ENCODE measurements at regions not wholly inside any gene's neighbourhood (a gene's known extent, or its start where the extent isn't known, plus 50 kb on each side); places are given as distances from the start of the nearest gene placed in this dataset.

DNA sequence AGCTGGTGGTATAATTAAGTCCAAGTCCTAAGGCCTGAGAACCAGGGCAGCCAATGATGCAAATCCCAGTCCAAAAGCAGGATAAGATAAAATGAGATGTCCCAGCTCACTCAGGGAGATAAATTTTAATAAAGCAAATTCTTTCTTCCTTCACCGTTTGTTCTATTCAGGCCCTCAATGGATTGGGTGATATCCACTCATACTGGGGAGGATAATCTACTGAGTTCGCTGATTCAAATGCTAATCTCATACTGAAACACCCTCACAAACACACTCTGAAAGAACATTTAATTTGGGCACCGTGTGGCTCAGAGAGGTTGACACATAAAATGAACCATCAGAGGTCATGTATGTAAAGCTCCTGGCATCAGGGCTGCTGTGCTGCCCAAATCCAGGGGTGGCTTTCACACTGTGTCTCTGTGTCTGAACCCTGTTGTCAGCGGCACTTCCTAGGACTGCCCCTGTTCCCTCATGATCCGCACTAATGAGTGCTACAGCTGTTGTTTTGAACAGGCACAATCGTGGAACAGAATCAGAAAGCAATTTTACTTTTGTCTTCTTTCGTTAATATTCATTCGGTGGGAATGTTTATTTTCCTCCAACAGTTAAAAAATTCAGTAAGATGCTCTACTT, 428.5 kb upstream of the FBXO33 start (continued):
- TF ChIP-seq, protein P1, sequence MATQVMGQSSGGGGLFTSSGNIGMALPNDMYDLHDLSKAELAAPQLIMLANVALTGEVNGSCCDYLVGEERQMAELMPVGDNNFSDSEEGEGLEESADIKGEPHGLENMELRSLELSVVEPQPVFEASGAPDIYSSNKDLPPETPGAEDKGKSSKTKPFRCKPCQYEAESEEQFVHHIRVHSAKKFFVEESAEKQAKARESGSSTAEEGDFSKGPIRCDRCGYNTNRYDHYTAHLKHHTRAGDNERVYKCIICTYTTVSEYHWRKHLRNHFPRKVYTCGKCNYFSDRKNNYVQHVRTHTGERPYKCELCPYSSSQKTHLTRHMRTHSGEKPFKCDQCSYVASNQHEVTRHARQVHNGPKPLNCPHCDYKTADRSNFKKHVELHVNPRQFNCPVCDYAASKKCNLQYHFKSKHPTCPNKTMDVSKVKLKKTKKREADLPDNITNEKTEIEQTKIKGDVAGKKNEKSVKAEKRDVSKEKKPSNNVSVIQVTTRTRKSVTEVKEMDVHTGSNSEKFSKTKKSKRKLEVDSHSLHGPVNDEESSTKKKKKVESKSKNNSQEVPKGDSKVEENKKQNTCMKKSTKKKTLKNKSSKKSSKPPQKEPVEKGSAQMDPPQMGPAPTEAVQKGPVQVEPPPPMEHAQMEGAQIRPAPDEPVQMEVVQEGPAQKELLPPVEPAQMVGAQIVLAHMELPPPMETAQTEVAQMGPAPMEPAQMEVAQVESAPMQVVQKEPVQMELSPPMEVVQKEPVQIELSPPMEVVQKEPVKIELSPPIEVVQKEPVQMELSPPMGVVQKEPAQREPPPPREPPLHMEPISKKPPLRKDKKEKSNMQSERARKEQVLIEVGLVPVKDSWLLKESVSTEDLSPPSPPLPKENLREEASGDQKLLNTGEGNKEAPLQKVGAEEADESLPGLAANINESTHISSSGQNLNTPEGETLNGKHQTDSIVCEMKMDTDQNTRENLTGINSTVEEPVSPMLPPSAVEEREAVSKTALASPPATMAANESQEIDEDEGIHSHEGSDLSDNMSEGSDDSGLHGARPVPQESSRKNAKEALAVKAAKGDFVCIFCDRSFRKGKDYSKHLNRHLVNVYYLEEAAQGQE (IDR thresholded peaks at IDR 0.05; ENCODE audit: unreplicated experiment) = no peak
- no peak for TF ChIP-seq ZNF331 (CRISPR knock-in tag; IDR thresholded peaks at IDR 0.05; ENCODE audit: low read depth)
- TF ChIP-seq, protein P2, sequence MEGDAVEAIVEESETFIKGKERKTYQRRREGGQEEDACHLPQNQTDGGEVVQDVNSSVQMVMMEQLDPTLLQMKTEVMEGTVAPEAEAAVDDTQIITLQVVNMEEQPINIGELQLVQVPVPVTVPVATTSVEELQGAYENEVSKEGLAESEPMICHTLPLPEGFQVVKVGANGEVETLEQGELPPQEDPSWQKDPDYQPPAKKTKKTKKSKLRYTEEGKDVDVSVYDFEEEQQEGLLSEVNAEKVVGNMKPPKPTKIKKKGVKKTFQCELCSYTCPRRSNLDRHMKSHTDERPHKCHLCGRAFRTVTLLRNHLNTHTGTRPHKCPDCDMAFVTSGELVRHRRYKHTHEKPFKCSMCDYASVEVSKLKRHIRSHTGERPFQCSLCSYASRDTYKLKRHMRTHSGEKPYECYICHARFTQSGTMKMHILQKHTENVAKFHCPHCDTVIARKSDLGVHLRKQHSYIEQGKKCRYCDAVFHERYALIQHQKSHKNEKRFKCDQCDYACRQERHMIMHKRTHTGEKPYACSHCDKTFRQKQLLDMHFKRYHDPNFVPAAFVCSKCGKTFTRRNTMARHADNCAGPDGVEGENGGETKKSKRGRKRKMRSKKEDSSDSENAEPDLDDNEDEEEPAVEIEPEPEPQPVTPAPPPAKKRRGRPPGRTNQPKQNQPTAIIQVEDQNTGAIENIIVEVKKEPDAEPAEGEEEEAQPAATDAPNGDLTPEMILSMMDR (conservative IDR thresholded peaks at IDR 0.05; ENCODE audit: low read depth in 2 of 2) = no peak
- no peak for TF ChIP-seq POLR2AphosphoS5 (IDR thresholded peaks at IDR 0.05; ENCODE audit: low read depth)
- no peak for TF ChIP-seq EZH2 (IDR thresholded peaks at IDR 0.05; ENCODE audit: low read depth, unreplicated experiment)
- no peak for TF ChIP-seq STAT1 (IDR thresholded peaks at IDR 0.05; ENCODE audit: unreplicated experiment)
- no peak for TF ChIP-seq ZNF114 (CRISPR knock-in tag; IDR thresholded peaks at IDR 0.05)
- no peak for TF ChIP-seq NANOG (IDR thresholded peaks at IDR 0.05; ENCODE audit: borderline replicate concordance)
- TF ChIP-seq, protein P3, sequence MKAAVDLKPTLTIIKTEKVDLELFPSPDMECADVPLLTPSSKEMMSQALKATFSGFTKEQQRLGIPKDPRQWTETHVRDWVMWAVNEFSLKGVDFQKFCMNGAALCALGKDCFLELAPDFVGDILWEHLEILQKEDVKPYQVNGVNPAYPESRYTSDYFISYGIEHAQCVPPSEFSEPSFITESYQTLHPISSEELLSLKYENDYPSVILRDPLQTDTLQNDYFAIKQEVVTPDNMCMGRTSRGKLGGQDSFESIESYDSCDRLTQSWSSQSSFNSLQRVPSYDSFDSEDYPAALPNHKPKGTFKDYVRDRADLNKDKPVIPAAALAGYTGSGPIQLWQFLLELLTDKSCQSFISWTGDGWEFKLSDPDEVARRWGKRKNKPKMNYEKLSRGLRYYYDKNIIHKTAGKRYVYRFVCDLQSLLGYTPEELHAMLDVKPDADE (IDR thresholded peaks at IDR 0.05) = no peak

DNA sequence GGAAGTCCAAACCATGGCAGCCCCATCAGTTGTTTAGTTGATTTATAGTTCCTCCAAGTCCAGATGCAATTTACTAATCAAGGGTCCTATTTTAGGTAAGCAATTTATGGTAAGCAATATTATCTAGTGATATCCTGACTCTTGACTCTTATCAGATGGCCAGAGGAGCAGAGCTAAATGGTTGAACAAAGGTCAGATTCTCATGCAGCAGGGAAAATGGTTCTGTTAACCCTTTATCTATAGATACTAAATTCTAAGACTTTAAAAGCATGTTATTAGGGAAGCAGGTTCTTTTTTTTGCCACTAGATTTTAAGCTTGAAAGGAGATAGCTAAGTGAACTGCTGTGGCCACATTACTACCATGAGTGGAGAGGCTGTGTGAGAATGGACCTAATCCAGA, 427.1 kb upstream of the FBXO33 start:
- Histone ChIP-seq H4K20me1 (replicated peaks; ENCODE audit: insufficient read depth) (no peaks in the 10 kb centered on the region), H3K79me2 (replicated peaks; ENCODE audit: insufficient read depth) (no peaks in the 10 kb centered on the region), H3F3A (replicated peaks; ENCODE audit: low read depth) (no peaks in the 10 kb centered on the region), H3K9me2 (ENCODE audit: insufficient read depth) (no peaks in the 10 kb centered on the region), H3K27me3 (ENCODE audit: insufficient read depth) (no peaks in the 10 kb centered on the region), H3K4me1 (ENCODE audit: insufficient read depth) (peaks cover 7% of the 10 kb centered on the region), H2AFZ (no peak overlapping the region), H3K4me2 (no peak overlapping the region), H3K36me3 (ENCODE audit: insufficient read depth) (no peaks in the 10 kb centered on the region), H3K4me3 (no peak overlapping the region), H3K27ac (ENCODE audit: low read depth) (no peak overlapping the region)
- H3K4me3 Mint-ChIP-seq = no peak overlapping the region
- DNase-seq (ENCODE audit: low spot score) (no peak), ATAC-seq (no peak)
- TF ChIP-seq, protein P4, sequence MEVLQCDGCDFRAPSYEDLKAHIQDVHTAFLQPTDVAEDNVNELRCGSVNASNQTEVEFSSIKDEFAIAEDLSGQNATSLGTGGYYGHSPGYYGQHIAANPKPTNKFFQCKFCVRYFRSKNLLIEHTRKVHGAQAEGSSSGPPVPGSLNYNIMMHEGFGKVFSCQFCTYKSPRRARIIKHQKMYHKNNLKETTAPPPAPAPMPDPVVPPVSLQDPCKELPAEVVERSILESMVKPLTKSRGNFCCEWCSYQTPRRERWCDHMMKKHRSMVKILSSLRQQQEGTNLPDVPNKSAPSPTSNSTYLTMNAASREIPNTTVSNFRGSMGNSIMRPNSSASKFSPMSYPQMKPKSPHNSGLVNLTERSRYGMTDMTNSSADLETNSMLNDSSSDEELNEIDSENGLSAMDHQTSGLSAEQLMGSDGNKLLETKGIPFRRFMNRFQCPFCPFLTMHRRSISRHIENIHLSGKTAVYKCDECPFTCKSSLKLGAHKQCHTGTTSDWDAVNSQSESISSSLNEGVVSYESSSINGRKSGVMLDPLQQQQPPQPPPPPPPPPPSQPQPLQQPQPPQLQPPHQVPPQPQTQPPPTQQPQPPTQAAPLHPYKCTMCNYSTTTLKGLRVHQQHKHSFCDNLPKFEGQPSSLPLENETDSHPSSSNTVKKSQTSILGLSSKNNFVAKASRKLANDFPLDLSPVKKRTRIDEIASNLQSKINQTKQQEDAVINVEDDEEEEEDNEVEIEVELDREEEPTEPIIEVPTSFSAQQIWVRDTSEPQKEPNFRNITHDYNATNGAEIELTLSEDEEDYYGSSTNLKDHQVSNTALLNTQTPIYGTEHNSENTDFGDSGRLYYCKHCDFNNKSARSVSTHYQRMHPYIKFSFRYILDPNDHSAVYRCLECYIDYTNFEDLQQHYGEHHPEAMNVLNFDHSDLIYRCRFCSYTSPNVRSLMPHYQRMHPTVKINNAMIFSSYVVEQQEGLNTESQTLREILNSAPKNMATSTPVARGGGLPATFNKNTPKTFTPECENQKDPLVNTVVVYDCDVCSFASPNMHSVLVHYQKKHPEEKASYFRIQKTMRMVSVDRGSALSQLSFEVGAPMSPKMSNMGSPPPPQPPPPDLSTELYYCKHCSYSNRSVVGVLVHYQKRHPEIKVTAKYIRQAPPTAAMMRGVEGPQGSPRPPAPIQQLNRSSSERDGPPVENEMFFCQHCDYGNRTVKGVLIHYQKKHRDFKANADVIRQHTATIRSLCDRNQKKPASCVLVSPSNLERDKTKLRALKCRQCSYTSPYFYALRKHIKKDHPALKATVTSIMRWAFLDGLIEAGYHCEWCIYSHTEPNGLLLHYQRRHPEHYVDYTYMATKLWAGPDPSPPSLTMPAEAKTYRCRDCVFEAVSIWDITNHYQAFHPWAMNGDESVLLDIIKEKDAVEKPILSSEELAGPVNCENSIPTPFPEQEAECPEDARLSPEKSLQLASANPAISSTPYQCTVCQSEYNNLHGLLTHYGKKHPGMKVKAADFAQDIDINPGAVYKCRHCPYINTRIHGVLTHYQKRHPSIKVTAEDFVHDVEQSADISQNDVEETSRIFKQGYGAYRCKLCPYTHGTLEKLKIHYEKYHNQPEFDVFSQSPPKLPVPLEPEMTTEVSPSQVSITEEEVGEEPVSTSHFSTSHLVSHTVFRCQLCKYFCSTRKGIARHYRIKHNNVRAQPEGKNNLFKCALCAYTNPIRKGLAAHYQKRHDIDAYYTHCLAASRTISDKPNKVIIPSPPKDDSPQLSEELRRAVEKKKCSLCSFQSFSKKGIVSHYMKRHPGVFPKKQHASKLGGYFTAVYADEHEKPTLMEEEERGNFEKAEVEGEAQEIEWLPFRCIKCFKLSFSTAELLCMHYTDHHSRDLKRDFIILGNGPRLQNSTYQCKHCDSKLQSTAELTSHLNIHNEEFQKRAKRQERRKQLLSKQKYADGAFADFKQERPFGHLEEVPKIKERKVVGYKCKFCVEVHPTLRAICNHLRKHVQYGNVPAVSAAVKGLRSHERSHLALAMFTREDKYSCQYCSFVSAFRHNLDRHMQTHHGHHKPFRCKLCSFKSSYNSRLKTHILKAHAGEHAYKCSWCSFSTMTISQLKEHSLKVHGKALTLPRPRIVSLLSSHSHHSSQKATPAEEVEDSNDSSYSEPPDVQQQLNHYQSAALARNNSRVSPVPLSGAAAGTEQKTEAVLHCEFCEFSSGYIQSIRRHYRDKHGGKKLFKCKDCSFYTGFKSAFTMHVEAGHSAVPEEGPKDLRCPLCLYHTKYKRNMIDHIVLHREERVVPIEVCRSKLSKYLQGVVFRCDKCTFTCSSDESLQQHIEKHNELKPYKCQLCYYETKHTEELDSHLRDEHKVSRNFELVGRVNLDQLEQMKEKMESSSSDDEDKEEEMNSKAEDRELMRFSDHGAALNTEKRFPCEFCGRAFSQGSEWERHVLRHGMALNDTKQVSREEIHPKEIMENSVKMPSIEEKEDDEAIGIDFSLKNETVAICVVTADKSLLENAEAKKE (CRISPR knock-in tag; IDR thresholded peaks at IDR 0.05) = no peak
- TF ChIP-seq, protein P3 (IDR thresholded peaks at IDR 0.05) = no peak
- TF ChIP-seq EZH2 (IDR thresholded peaks at IDR 0.05; ENCODE audit: low read depth, unreplicated experiment) (no peak), ZNF331 (CRISPR knock-in tag; IDR thresholded peaks at IDR 0.05; ENCODE audit: low read depth) (no peak), STAT1 (IDR thresholded peaks at IDR 0.05; ENCODE audit: unreplicated experiment) (no peak)
- H3K4me1 Mint-ChIP-seq = peaks cover 14% of the 10 kb centered on the region
- no peaks in the 10 kb centered on the region for H3K9me3 Mint-ChIP-seq
- H3K27ac Mint-ChIP-seq = no peak overlapping the region
- no peaks in the 10 kb centered on the region for H3K27me3 Mint-ChIP-seq (ENCODE audit: insufficient read depth, low read depth, poor library complexity)
- H3K36me3 Mint-ChIP-seq (ENCODE audit: low read depth) = no peaks in the 10 kb centered on the region

All from GM23338 (cell line).